Left hindlimb (tissue), 1 donor: ENCODE measurements at regions not wholly inside any gene's neighbourhood (a gene's known extent, or its start where the extent isn't known, plus 50 kb on each side); places are given as distances from the start of the nearest gene placed in this dataset.

ENCODE experiments used
- DNase-seq: peaks from one replicate; pipeline ENCODE4 v3.0.0-alpha.2; 2018

DNA sequence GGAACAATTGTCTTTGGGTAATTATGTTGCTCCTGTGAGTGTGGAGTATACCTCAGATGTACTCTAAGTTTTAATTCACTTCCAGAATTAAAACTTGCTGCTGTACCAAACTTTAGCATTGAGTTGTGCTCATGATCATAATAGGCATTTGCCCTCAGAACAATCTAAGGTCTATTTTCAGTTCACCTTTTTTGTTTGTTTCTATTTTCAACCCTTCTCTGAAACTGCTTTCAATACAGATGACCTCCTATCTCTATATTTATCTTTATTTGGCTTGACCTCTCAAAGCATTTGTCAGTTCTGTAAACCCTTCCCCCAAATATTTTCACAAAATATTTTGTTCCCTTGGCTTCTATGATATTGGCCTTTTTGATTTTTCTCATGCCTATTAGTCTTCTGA is 873.0 kb downstream of the OLFM4 start:
- no peak for DNase-seq

DNA sequence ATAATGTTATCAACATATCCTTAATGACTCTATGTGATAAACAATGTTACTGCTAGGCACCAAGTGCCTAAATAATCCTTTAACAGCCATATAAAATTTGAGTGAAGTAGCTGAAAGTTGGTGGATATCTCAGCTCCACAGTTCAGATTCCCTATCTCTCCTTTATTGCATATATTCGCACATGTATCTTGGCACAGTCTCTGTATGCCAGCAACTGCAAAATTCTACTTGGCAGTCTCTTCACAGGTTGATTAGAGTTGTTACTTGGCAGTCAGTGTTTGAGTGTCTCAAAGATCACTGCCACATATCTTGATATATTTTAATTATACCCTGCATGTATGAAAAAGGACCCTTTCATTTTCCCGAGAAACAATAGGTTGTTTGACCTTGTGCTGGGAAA is 879.3 kb downstream of the OLFM4 start:
- DNase-seq, result no peak

DNA sequence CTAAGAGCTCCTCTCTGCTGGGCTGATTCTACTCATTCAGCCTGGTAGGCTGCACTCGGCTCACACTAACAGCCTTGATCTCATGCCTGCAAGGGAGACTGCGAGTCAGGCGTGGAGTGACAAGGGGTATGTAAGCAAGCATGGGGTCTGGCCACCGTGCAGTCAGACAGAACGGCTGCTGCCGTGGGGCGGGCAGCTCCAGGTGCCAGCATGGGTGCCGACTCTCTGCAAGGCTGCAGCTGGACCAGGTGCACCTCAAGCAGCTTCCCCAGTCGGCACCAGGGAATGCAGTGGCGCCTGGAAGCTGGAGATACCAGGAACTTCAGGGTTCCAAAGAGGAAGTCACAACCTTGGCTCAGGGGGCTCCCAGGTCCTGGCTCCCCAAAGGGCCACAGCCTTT is 892.3 kb downstream of the OLFM4 start:
- no peak for DNase-seq

GRCh38 chr13:53921473-53921872 is 892.9 kb downstream of the OLFM4 start:
- DNase-seq, result peak; percentile 23

GRCh38 chr13:53941588-53942190 is 913.1 kb downstream of the OLFM4 start:
- no peak for DNase-seq

DNA sequence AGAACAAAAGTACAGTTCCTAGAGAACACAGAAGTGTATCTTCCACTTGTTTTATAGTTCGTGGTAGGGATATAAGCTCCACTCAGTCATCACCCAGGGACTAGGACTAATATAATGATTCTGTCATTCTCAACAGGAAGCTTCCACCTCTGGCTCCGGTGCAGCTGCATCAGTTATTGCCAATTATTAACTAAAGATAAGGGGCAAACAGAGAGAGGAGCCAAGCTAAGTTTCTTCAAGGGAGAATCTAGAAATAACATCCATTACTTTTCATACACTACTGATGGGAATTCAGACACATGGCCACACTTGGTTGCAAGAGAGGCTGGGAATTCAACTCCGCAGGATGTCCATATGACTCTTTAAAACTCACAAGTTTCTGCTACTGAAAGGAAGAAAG is 917.9 kb downstream of the OLFM4 start:
- DNase-seq, result no peak

DNA sequence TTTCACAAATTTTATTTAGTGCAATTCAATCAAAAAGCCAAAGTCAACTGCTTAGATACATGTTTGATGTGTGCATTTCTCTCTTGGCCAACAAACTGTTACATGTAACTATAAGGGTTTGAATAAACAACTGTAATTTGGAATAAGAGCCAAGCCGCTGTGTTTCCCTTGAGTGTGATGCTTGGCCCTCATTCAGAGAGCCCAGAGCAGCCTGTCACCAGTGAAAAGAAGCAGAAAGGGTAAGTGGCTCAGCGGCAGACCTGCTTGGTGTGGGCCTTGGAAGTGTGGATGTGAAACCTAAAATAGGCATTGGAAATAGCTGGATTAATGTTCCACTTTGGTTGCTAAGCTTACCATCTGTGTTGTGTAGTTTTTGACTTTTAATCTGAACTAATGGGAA is 924.6 kb downstream of the OLFM4 start:
- DNase-seq, result no peak
